ENCODE measurements at regions not wholly inside any gene's neighbourhood (a gene's known extent, or its start where the extent isn't known, plus 50 kb on each side); places are given as distances from the start of the nearest gene placed in this dataset.

GRCh38 chr11:133676265-133676664 is 144.0 kb upstream of the OPCML start:
- Histone ChIP-seq H3K56ac (ENCODE audit: extremely low read depth, insufficient read depth, low read length) (no peak overlapping the region), H2BK20ac (ENCODE audit: low read depth, low read length) (no peak overlapping the region), H2BK120ac (ENCODE audit: low read depth, low read length) (no peak overlapping the region), H3K4me3 (ENCODE audit: insufficient read depth, low read depth, low read length) (no peak overlapping the region), H3K27ac (ENCODE audit: insufficient read depth, low read length) (no peak overlapping the region), H3K36me3 (ENCODE audit: control insufficient read depth, insufficient read depth, low read length) (no peaks in the 10 kb centered on the region), H3K9me3 (ENCODE audit: control insufficient read depth, insufficient read depth, low read length) (peaks cover 24% of the 10 kb centered on the region), H2BK5ac (ENCODE audit: low read depth, low read length, poor library complexity, severe bottlenecking) (no peak overlapping the region), H3K4ac (ENCODE audit: low read depth, low read length) (no peak overlapping the region), H3K9ac (ENCODE audit: low read depth, low read length) (no peak overlapping the region), H4K20me1 (ENCODE audit: insufficient read depth, low read length) (no peaks in the 10 kb centered on the region), H2AFZ (replicated peaks; ENCODE audit: low read length, poor library complexity) (no peak overlapping the region), H2BK15ac (ENCODE audit: low read depth, low read length) (no peak overlapping the region), H3K9me1 (ENCODE audit: insufficient read depth, low read length) (no peaks in the 10 kb centered on the region), H3K4me2 (ENCODE audit: low read depth, low read length) (no peak overlapping the region), H3K14ac (replicated peaks; ENCODE audit: low read depth, low read length) (no peak overlapping the region), H2AK9ac (replicated peaks; ENCODE audit: low read depth, low read length, poor library complexity) (no peak overlapping the region), H3K4me1 (ENCODE audit: control insufficient read depth, insufficient read depth, low read length) (no peaks in the 10 kb centered on the region), H4K8ac (ENCODE audit: low read depth in 2 of 2, low read length in 2 of 2) (no peak overlapping the region), H3K79me1 (ENCODE audit: low read depth in 1 of 2, low read length in 2 of 2) (no peaks in the 10 kb centered on the region), H4K5ac (ENCODE audit: low read depth, low read length) (no peak overlapping the region), H3K27me3 (ENCODE audit: control insufficient read depth, insufficient read depth, low read length) (no peaks in the 10 kb centered on the region), H2AK5ac (ENCODE audit: low read depth, low read length) (no peak overlapping the region), H3K23ac (ENCODE audit: low read depth, low read length) (no peak overlapping the region), H3K18ac (ENCODE audit: low read depth, low read length) (no peak overlapping the region), H4K91ac (ENCODE audit: insufficient read depth, low read depth, low read length) (no peak overlapping the region)
- DNase-seq (no peak), ATAC-seq (ENCODE audit: low read depth) (no peak)
- BruUV-seq (replicated peaks) = no TSS peak
- intact Hi-C loops (cut with micrococcal nuclease) (no loop called here), in situ Hi-C loops (cut with MboI; ENCODE audit: low sequenced_read_pairs) (no loop called here), dilution Hi-C loops (cut with HindIII; ENCODE audit: low sequenced_read_pairs, unreplicated experiment) (no loop called here)
- no peak for TF ChIP-seq MXI1 (IDR thresholded peaks at IDR 0.05; ENCODE audit: borderline replicate concordance, low read depth, low read length)
- no peak for TF ChIP-seq MAFK (IDR thresholded peaks at IDR 0.05; ENCODE audit: low read depth, low read length)
- no peak for TF ChIP-seq BHLHE40 (IDR thresholded peaks at IDR 0.05; ENCODE audit: low read depth, low read length)
- TF ChIP-seq CHD1 (IDR thresholded peaks at IDR 0.05; ENCODE audit: low read depth, low read length) = no peak
- ChIA-PET CTCF (no interaction called here), POLR2A (ENCODE audit: unreplicated experiment) (no interaction called here)
- 60% methylated on average over 1 of the region's 1 CpG; no CpG with 5 or more reads in 1 of the 2 experiments for WGBS, 2 experiments (ENCODE audit: extremely low coverage in 2 of 2, insufficient read length in 1 of 2)
